SK-N-SH (cell line): ENCODE measurements at regions not wholly inside any gene's neighbourhood (a gene's known extent, or its start where the extent isn't known, plus 50 kb on each side); places are given as distances from the start of the nearest gene placed in this dataset.

Experiments
- ELF1 ChIP-seq: IDR thresholded peaks from 2 replicates; pipeline ENCODE4 v1.4.0; 2012
- GATA2 ChIP-seq: sonication (generic); formaldehyde crosslinking; IDR thresholded peaks from 2 replicates; pipeline ENCODE4 v1.5.0; 2020; ENCODE audit warnings: mild to moderate bottlenecking, missing genetic modification reagents
- MEF2A ChIP-seq: IDR thresholded peaks from 2 replicates; pipeline ENCODE4 v1.4.0; 2012; ENCODE audit warnings: low read depth, borderline replicate concordance
- POLR2AphosphoS5 ChIP-seq: IDR thresholded peaks from 2 replicates; pipeline ENCODE4 v1.6.1; 2012; ENCODE audit warnings: low read depth, low read length
- TAF1 ChIP-seq: IDR thresholded peaks from 2 replicates; pipeline ENCODE4 v1.6.1; 2012; ENCODE audit warnings: low read depth, mild to moderate bottlenecking, low read length, moderate library complexity, borderline replicate concordance
- TF ChIP-seq, protein P1 (sequence below): fragments of 200-600 bp; sonication (generic); IDR thresholded peaks from 2 replicates; pipeline ENCODE4 v1.6.1; 2017; ENCODE audit warnings: antibody characterized with exemption, mild to moderate bottlenecking, moderate library complexity

DNA sequence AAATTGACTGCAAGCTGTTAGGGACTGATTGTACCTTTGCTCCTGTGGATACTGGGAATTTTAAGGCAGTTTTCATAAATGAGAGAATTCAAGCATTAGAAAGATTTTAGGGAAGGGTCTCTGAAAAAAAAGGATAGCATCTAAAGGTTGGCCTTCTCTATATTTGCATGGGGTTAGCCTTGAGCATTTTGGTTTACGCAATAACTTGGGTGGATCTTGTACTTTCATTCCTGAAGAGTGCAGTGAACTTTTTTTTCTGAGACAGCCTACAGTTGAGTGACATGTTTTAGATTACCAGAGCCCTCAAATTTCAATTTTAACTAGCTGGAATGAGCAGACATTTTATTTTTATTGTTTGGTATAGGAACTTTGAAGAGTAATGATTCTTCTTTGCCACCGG is 91.6 kb upstream of the NR3C1 start:
- TF ChIP-seq MEF2A (no peak), ELF1 (no peak), GATA2 (CRISPR knock-in tag) (no peak), POLR2AphosphoS5 (no peak), TAF1 (no peak)
- TF ChIP-seq, protein P1, sequence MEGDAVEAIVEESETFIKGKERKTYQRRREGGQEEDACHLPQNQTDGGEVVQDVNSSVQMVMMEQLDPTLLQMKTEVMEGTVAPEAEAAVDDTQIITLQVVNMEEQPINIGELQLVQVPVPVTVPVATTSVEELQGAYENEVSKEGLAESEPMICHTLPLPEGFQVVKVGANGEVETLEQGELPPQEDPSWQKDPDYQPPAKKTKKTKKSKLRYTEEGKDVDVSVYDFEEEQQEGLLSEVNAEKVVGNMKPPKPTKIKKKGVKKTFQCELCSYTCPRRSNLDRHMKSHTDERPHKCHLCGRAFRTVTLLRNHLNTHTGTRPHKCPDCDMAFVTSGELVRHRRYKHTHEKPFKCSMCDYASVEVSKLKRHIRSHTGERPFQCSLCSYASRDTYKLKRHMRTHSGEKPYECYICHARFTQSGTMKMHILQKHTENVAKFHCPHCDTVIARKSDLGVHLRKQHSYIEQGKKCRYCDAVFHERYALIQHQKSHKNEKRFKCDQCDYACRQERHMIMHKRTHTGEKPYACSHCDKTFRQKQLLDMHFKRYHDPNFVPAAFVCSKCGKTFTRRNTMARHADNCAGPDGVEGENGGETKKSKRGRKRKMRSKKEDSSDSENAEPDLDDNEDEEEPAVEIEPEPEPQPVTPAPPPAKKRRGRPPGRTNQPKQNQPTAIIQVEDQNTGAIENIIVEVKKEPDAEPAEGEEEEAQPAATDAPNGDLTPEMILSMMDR, result no peak
